Left lobe of liver (tissue), 2 donors: ENCODE measurements at regions not wholly inside any gene's neighbourhood (a gene's known extent, or its start where the extent isn't known, plus 50 kb on each side); places are given as distances from the start of the nearest gene placed in this dataset.

ENCODE experiments used
- ATAC-seq: fragments of 200-7000 bp; cut with Tn5 transposase; one replicate; pipeline ENCODE4 v1.9.1; 2020; ENCODE audit warnings: mild to moderate bottlenecking, moderate library complexity
- DNase-seq: peaks from one replicate; pipeline ENCODE4 v3.0.0-alpha.2; 2020; ENCODE audit warnings: low spot score
- donor health status: DM: no; HTN: no; CAD: no; lungs with moderate emphysema.
- donor health status: DM: no; HTN: yes; CAD: no.

- DNase-seq (no peak), ATAC-seq (no peak)
These were observed 342.9 kb downstream of the TSN start for GRCh38 chr2:122098306-122098705.

- DNase-seq (no peak), ATAC-seq (no peak)
These were observed 344.9 kb downstream of the TSN start for GRCh38 chr2:122100346-122100745.

DNA sequence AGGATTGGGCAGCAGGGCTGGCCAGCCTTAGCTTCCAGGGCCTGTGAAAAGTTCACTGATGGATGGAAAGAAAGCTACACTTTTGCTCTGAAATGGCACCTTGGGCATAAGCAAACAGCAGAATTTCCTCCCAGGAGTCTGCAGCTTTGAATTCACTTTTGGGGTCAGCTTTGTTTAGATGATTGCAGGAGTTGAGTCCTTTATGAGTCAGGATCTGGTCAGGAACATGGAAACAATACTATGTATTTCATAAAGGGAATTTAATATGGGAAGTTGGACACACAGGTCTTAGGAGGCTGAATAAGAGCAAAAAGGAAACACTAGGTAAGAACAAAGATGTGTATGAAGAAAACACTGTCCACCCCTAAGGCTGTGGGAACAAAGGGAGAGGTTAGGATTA is 345.3 kb downstream of the TSN start:
- DNase-seq (no peak), ATAC-seq (no peak)

DNA sequence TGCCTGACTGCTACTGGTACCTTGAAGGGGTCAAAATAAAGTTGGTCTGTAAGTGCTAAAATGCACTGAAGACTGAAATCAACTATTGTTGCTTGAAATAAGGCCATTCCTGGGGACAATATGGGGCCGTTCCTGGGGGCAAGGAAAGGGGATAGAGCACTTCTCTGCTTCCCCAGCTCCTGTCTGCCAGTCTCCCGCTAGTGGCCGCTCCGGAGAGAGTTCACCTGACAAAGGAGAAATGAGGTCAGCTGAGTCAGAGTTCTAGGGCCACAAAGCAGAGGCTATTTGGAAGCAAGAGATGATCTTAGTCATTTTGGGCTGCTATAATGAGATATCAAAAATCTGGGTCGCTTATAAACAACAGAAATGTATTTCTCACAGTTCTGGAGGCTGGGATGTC is 345.9 kb downstream of the TSN start:
- ATAC-seq (no peak), DNase-seq (no peak)

- no peak for ATAC-seq
- DNase-seq = no peak
These were observed 349.9 kb downstream of the TSN start for GRCh38 chr2:122105171-122105876.

DNA sequence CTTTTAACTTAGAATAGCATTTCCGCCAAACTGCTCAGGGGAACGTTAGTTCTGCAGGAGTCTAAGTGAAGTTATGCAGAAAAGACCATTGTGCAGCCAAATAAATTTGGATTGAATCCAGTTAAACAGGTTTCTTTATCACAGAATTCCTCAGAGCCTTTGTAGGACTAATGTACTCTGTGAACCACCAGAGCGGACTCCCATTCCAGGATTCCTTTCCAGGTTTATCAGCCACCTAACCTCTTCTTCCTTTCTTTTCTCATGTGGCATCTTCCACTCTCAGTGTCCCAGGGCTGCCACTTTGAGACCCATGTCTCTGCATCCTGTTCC is 350.4 kb downstream of the TSN start:
- DNase-seq (no peak), ATAC-seq (no peak)

DNA sequence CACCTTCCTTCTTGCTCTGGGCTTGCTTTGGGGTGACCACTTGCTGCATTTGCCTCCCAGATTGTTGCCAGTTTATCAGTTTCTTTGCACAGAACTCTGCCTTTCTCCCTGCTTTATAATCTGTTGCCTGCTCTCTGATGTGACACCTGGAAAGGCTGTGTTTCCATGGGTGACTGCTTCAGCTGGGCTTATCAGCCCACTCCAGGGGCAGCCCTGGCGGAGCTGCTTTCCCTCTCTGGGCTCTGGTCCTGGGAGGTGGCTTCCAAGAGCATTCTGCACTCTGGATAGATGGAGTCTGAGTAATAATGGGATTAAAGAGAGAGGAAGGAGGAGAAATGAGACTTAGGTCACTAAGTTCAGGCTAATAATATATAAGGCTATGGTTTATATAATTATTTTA is 352.7 kb downstream of the TSN start:
- no peak for ATAC-seq
- DNase-seq = no peak

DNA sequence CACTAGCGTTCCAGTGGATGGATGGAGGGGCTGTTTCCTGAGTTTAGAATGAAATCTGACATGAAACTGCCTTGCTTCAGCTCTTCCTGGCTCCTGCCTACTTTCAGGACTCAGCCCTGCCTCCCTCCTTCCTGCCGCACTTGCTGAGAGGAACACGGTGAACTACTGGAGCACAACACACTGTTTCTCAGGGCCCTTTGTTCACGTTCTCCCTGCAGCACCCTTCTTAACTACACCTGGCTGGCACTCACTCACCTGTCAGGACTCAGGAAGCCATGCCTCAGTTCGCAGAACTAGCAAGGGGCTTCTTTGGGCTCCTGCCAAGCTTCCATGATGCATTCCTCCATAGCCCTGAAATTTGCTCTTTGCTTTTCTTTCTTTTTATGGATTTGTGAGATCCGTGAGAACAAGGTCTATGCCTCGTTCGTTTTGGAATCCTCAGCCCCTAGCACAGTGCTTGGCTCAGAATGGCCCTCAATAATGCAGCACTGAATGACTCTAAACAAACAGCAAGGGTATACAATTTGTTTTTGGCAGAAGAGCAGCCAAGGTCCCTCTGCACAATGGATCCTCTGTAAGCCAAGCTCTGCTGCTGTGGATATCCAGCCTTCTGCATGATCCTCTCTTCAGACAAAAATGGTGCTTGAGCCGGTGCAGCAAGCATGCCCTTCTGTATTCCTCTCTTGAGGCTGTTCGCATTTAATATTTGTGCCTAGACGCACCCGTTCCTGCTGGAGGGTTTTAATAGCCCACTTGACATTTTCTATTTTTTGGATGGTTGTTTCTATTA is 357.0 kb downstream of the TSN start:
- no peak for ATAC-seq
- no peak for DNase-seq

DNA sequence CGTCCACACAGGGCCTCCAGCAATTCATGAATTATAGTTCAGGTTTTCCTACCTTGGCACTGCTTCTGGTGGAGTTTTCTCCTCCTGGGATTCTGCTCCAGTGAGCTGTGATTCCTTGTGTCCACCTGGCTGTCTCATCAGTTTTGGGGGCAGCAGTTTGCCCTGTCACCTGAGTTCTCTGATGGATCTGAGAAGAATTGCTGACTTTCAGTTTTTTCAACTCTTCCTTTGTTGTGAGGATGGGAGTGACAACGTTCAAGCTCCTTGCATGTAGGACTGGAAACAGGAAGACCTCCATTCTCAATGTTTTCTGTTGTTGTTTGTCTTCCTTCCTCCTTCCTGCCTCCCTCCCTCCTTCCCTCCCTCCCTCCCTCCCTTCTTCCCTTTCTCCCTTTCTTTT is 359.0 kb downstream of the TSN start:
- no peak for ATAC-seq
- DNase-seq = no peak

DNA sequence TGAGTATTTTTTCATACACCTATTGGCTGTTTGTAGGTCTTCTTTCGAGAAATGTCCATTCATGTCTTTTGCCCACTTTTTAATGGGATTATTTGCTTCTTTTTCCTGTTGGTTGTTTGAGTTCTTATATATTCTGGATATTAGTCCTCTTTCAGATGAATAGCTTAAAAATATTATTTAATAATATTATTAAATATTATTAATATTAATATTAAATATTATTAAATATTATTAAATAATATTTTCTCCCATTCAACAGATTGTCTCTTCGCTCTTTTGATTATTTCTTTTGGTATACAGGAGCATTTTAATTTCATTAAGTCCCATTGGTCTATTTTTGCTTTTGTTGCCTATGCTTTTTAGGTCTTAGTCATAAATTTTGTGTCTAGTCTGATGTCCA is 361.9 kb downstream of the TSN start:
- DNase-seq (no peak), ATAC-seq (no peak)

DNA sequence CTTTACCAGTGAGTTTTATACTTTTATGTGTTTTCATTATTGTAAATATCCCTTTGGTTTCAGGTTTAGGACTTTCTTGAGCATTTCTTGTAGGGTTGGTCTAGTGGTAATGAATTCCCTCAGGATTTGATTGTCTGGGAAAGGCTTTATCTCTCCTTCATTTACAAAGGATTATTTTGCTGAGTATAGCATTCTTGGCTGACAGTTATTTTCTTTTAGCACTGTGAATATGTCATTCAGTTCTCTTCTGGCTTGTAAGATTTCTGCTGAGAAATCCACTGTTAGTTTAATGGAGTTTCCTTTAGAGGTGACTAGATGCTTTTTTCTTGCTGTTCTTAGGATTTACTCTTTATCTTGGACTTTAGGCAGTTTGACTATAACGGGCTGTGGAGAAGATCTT is 373.9 kb downstream of the TSN start:
- no peak for ATAC-seq
- no peak for DNase-seq

DNA sequence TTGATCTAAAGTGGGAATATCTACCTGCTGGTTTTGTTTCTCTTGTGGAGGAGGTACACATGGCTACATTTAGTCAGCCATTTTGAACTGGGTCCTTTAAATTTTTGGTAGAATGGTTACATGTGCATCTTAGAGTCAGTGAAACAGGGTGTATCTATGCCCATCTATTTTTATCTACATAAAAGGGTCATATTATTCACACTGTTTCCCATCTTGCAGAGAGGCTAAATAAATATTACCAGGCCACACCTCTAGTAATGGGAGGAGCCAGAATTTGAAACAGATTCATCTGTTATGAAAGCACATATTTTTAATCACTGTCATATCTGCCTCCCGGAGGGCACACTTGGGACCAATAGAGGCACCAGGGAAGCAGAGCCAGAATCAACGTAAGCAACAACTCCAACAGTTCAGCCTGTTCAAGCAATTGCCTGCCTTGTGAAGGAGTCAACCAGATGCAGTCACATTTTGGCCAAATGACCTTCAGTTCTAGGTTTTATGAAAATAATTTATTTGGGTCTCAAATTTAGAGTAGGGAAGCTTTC is 376.8 kb downstream of the TSN start:
- DNase-seq (no peak), ATAC-seq (no peak)

DNA sequence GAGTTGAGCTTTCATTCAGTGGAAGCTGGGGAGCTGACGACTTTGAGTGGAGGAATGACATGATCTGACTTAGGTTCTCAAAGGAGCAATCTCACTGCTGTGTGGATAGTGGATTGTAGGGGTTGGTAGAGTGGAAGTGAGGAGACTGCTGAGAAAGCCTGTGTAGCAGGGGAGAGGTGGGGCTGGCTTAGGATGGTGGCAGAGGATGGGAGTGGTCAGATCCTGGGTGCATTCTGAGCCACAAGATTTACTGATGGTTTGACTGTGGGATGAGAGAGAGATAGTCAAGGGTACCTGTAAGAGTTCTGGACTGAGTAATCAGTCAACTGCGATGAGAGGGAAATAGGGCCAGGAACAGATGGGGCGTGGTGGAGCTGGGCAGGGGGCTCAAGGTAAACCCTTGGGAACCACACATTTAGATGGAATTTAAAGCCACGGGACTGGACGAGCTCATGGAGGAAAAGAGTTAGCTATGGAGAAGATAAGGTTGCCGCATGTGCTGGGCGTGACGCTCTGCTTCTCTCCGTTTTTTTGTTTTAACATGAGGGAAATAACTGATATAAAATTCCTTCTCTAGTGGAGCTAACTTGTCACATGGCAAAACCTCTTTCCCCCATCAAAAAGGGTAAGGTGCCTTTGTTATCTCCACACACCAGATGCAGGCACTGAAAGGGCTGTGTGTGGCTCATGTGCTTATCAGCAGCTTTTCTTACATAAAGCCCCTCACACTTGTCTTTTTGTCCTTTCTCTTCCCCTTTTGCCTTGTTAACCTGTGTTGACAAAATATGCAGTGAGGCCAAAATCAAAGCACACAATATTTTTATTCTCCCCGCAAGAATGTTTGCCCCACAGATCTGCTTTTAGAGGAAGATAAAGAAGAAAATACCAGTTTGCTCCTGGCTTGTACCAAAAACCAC is 379.8 kb downstream of the TSN start:
- DNase-seq (no peak), ATAC-seq (no peak)

GRCh38 chr2:122136056-122136455 is 380.6 kb downstream of the TSN start:
- DNase-seq (no peak), ATAC-seq (peak; percentile 64)

DNA sequence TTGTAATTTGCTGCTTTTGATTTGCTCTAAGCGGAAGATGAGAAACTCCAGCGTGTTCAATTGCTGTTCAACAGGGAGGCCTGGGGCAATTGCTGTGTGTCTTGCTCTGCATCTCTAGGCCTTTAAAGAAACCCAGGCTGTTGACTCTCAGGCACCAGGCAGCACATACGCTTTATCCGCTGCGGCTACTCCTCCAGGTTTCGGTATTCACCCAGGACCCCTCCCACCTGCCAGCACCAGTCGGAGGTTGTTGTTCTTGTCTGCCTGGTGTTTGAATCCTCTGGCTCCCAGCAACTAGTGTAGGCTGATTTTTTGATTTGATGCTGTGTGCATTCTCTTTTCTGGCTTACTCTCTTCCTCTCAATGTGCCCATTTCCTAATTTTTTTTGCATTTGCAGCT is 383.1 kb downstream of the TSN start:
- no peak for DNase-seq
- ATAC-seq = no peak

GRCh38 chr2:122139739-122140420 is 384.4 kb downstream of the TSN start:
- DNase-seq = no peak

GRCh38 chr2:122144884-122145283 is 389.4 kb downstream of the TSN start:
- DNase-seq = no peak
- ATAC-seq = no peak

More at GRCh38 chr2:122139739-122140420, 384.4 kb downstream of the TSN start:
- no peak for ATAC-seq

DNA sequence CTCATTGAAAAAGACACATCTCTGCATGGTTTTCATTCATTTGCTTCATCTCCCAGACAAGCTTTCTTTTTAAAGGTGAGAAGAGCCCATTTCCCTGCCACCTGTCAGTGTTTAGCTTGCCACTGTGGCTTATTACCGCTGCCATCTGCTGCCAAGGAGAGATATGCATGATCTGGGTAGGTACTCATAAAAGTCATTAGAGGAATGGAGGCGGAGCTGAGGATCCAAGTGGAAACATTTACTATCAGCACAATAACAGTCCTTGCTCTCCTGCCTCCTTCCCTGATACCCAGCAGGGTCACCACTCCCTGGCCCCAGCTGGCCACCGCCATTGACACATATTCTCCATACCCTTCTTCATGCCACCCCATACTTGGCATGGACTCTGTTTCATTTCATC is 390.4 kb downstream of the TSN start:
- ATAC-seq (no peak), DNase-seq (no peak)

DNA sequence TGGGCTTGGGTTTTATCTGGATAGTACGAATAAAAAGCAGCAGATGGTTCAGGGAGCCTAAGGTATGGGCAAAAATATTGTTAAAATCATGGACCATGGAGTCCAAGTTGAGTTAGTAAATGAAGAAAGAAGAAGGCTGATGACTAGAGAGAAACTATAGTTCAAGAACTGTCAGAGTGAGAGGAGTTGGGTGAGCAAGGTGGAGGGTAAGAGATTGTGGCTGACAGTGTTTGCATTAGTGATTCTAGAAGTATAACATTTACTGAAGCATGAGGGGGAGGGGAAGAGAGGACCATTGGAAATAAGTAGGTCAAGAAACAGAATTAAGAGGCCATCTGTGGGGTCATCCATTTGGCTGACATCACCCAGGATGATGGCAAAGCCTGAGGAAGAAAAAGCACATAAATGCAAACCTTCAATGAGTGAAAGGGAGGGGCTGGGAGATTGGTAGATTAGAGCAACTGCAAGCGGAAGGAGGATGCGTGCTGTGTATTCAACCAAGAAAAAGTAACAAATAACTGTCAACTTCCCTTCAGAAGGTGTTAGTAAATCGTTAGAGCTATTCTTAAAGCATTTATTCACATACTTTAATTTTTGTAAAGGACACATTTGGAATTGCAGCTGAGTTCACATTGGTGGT is 392.8 kb downstream of the TSN start:
- no peak for DNase-seq
- no peak for ATAC-seq

DNA sequence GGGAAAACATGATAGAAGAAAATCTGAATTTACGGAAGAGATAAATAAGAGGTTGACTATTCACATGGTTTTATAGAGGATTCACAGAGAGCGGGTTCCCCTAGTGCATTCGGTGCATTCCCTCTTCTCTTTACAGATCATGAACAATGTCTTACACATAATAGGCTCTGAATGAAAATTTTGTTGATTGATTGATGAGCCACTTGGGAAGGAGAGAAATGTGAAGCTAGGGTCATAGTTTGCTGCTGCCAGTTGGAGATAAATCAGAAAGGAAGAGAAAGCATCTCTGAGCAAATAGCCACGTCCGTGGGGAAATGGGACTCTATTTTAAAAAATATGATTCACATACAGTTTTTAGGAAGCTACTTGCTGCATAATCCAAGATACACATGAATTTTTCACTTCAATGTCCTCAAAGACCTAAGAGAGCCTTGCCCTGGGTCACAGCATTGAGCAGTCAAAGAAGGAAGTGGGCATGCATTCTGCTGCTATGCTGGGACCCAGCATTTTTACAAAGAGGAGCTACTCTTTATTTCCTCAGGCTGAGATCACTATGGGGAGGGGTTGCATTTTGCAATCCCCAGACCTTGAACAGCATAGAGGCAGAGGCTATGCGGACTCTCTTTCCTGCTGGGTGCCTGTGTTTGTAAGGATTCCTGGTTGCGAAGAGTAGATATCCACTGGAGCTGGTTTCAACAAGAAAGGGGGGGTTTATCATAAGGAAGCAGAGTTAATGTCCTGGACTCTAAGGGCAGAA is 395.3 kb downstream of the TSN start:
- no peak for DNase-seq
- no peak for ATAC-seq
